Lower leg skin (tissue), 4 donors: ENCODE measurements at regions not wholly inside any gene's neighbourhood (a gene's known extent, or its start where the extent isn't known, plus 50 kb on each side); places are given as distances from the start of the nearest gene placed in this dataset.
"Not testable (repeated sequence)": the region's sequence is repeated elsewhere in the genome, so short reads cannot be mapped to it uniquely, and the experiment has no call there.

Experiments
- DNase-seq, 2 donors: peaks; one replicate each; pipeline ENCODE4 v3.0.0-alpha.2; 2019; ENCODE audit warnings: low spot score in 2 of 2
- H3K4me3 ChIP-seq: fragments of 200-600 bp; sonication (generic); 2 replicates; pipeline ENCODE4 v1.5.1; 2017; ENCODE audit warnings: mild to moderate bottlenecking, low read depth; ENCODE audit not compliant: poor library complexity, severe bottlenecking
- CTCF ChIP-seq, 3 donors: fragments of 450-650 bp; IDR thresholded peaks; one replicate each; pipeline ENCODE4 v1.5.1; 2016; ENCODE audit warnings: antibody characterized with exemption in 3 of 3, mild to moderate bottlenecking in 3 of 3, moderate library complexity in 2 of 3
- POLR2A ChIP-seq, 2 donors: fragments of 450-650 bp; IDR thresholded peaks; one replicate each; pipeline ENCODE4 v1.6.1; 2016 to 2017; ENCODE audit warnings: antibody characterized with exemption in 2 of 2, mild to moderate bottlenecking in 1 of 2, moderate library complexity in 1 of 2
- WGBS, 2 donors: methylation state at CpG; one replicate each; pipeline ENCODE4 v1.1.5; 2018; 5-methylcytosine and 5-hydroxymethylcytosine counted together
- intact Hi-C: fragments of 100-400 bp; cut with DNase I; formaldehyde crosslinking; loops from one replicate; pipeline ENCODE4 v1.15.0; 2023; ENCODE audit warnings: low total_unique reads

GRCh38 chr10:65083222-65083621 lies 1562.0 kb downstream of the REEP3 start:
- no peak for DNase-seq
- no peak overlapping the region for H3K4me3 ChIP-seq
- intact Hi-C loops: no loop called here
- TF ChIP-seq POLR2A (IDR thresholded peaks at IDR 0.05) (no peak), CTCF (IDR thresholded peaks at IDR 0.05) (no peak)
- 30 to 54% methylated on average over 3 to 6 of the region's 6 CpGs for WGBS, 2 donors

- no peak for TF ChIP-seq CTCF (IDR thresholded peaks at IDR 0.05)
- no peak for TF ChIP-seq POLR2A (IDR thresholded peaks at IDR 0.05)
- intact Hi-C loops: no loop called here
- DNase-seq: no peak
- H3K4me3 ChIP-seq: no peak overlapping the region
Measured at GRCh38 chr10:65090991-65091390, 1569.8 kb downstream of the REEP3 start.

GRCh38 chr10:65100146-65100545 lies 1578.9 kb downstream of the REEP3 start:
- WGBS, 2 donors: 58% methylated on average over 1 of the region's 1 CpG
- no peak for DNase-seq
- H3K4me3 ChIP-seq: no peak overlapping the region
- TF ChIP-seq CTCF (IDR thresholded peaks at IDR 0.05): no peak
- no peak for TF ChIP-seq POLR2A (IDR thresholded peaks at IDR 0.05)
- intact Hi-C loops: no loop called here

GRCh38 chr10:65100881-65101280 lies 1579.7 kb downstream of the REEP3 start:
- intact Hi-C loops, DNase-seq, H3K4me3 ChIP-seq: not testable (repeated sequence)
- WGBS, 2 donors: 86 to 100% methylated on average over 4 of the region's 4 CpGs

- no peak for DNase-seq
Measured at GRCh38 chr10:65110009-65110408, 1588.8 kb downstream of the REEP3 start.

GRCh38 chr10:65111059-65111458 lies 1589.9 kb downstream of the REEP3 start:
- H3K4me3 ChIP-seq, DNase-seq, intact Hi-C loops: not testable (repeated sequence)
- 72 to 86% methylated on average over 6 of the region's 6 CpGs for WGBS, 2 donors

More at GRCh38 chr10:65110009-65110408, 1588.8 kb downstream of the REEP3 start:
- TF ChIP-seq POLR2A (IDR thresholded peaks at IDR 0.05) (no peak), CTCF (IDR thresholded peaks at IDR 0.05) (no peak)
- intact Hi-C loops: no loop called here
- no peak overlapping the region for H3K4me3 ChIP-seq
- 40 to 43% methylated on average over 2 of the region's 2 CpGs for WGBS, 2 donors

GRCh38 chr10:65112573-65112972 lies 1591.4 kb downstream of the REEP3 start:
- no peak overlapping the region for H3K4me3 ChIP-seq
- no peak for DNase-seq
- TF ChIP-seq POLR2A (IDR thresholded peaks at IDR 0.05) (no peak), CTCF (IDR thresholded peaks at IDR 0.05) (no peak)
- 60 to 65% methylated on average over 4 of the region's 4 CpGs for WGBS, 2 donors
- intact Hi-C loops: no loop called here
